H1 (cell line): ENCODE measurements at regions not wholly inside any gene's neighbourhood (a gene's known extent, or its start where the extent isn't known, plus 50 kb on each side); places are given as distances from the start of the nearest gene placed in this dataset.

Experiments used
- CTCF ChIA-PET: fragments of 300-600 bp; sonication (Branson Sonifier 250); formaldehyde crosslinking; loops from one replicate; lab custom pipeline; 2021; ENCODE audit not compliant: partially characterized antibody; lab: Charles Lee
- POLR2A ChIA-PET: fragments of 300-600 bp; sonication (Branson Sonifier 250); formaldehyde crosslinking; loops from one replicate; lab custom pipeline; 2021; ENCODE audit warnings: inconsistent platforms; ENCODE audit not compliant: partially characterized antibody; lab: Charles Lee
- DNase-seq, 2 experiments: peaks; one replicate each; pipeline versions ENCODE4 v3.0.0 to v3.0.0-alpha.2; 2010 to 2022; ENCODE audit warnings: low spot score in 2 of 2, low read depth in 1 of 2, mixed read lengths in 1 of 2
- FAIRE-seq: peaks from 2 replicates; lab custom pipeline; 2011; peaks lifted over from hg19 to GRCh38; lab: Jason Lieb, UNC
- H2AFZ ChIP-seq: 2 replicates; pipeline ENCODE4 v1.8.1; 2012; ENCODE audit warnings: low read length, inconsistent platforms
- H2AK5ac ChIP-seq: 2 replicates; pipeline ENCODE4 v1.6.1; 2013; ENCODE audit warnings: low read depth, low read length
- H2BK120ac ChIP-seq: replicated peaks from 2 replicates; pipeline ENCODE3; 2013; ENCODE audit warnings: low read depth, low read length, inconsistent platforms
- H2BK12ac ChIP-seq: 2 replicates; pipeline ENCODE4 v1.6.1; 2013; ENCODE audit warnings: low read depth, low read length
- H2BK15ac ChIP-seq: 2 replicates; pipeline ENCODE4 v1.6.1; 2013; ENCODE audit warnings: low read length
- H2BK20ac ChIP-seq: 2 replicates; pipeline ENCODE4 v1.6.1; 2013; ENCODE audit warnings: low read length
- H2BK5ac ChIP-seq: 2 replicates; pipeline ENCODE4 v1.6.1; 2013; ENCODE audit warnings: low read depth, low read length
- H3K14ac ChIP-seq: 2 replicates; pipeline ENCODE4 v1.6.1; 2013; ENCODE audit warnings: inconsistent platforms; ENCODE audit not compliant: insufficient read length
- H3K18ac ChIP-seq: 2 replicates; pipeline ENCODE4 v1.6.1; 2013; ENCODE audit warnings: low read length; ENCODE audit errors: extremely low read depth
- H3K23ac ChIP-seq: 2 replicates; pipeline ENCODE4 v1.6.1; 2013; ENCODE audit warnings: inconsistent platforms; ENCODE audit not compliant: insufficient read length
- H3K23me2 ChIP-seq: 2 replicates; pipeline ENCODE4 v1.6.1; 2013; ENCODE audit warnings: low read depth, low read length
- H3K27ac ChIP-seq: 2 replicates; pipeline ENCODE4 v1.6.1; 2011; ENCODE audit warnings: low read depth, low read length, inconsistent platforms
- H3K27me3 ChIP-seq, 4 experiments: replicated peaks in 1 of 4; 1 replicate in 1 of 4; 2 replicates in 3 of 4; pipeline versions ENCODE4 v1.6.1 to v1.8.1; 2011 to 2013; ENCODE audit warnings: low read length in 3 of 4, mild to moderate bottlenecking in 3 of 4, inconsistent platforms in 2 of 4, mixed read lengths in 2 of 4, moderate library complexity in 1 of 4; ENCODE audit not compliant: control insufficient read depth in 3 of 4, insufficient read depth in 3 of 4; ENCODE audit errors: extremely low read depth in 1 of 4
- H3K36me3 ChIP-seq, 4 experiments: 2 replicates each; pipeline versions ENCODE4 v1.6.1 to v1.8.1; 2011 to 2013; ENCODE audit warnings: mild to moderate bottlenecking in 4 of 4, low read length in 3 of 4, moderate library complexity in 2 of 4, control low read depth in 1 of 4, inconsistent platforms in 1 of 4; ENCODE audit not compliant: insufficient read depth in 4 of 4, control insufficient read depth in 2 of 4
- H3K4ac ChIP-seq: replicated peaks from 2 replicates; pipeline ENCODE3; 2013; ENCODE audit warnings: low read length, low read depth, mixed read lengths, inconsistent platforms; ENCODE audit not compliant: insufficient read length
- H3K4me1 ChIP-seq, 4 experiments: replicated peaks in 1 of 4; 1 replicate in 1 of 4; 2 replicates in 3 of 4; pipeline versions ENCODE4 v1.6.1 to v1.8.1; 2011 to 2013; ENCODE audit warnings: low read length in 3 of 4, inconsistent platforms in 2 of 4, mixed read lengths in 1 of 4; ENCODE audit not compliant: insufficient read depth in 4 of 4, control insufficient read depth in 3 of 4
- H3K4me2 ChIP-seq, 2 experiments: 2 replicates each; pipeline versions ENCODE4 v1.6.1 to v1.8.1; 2011 to 2013; ENCODE audit warnings: low read depth in 2 of 2, low read length in 2 of 2, control low read depth in 1 of 2, inconsistent platforms in 1 of 2, mild to moderate bottlenecking in 1 of 2; ENCODE audit not compliant: insufficient read depth in 1 of 2
- H3K4me3 ChIP-seq, 4 experiments: fragments of 200-600, 300-600 bp in 1 of 4; sonication (generic), shearing (Covaris generic), sonication (Bioruptor Twin) in 1 of 4; 2 replicates each; pipeline versions ENCODE4 v1.5.1 to v1.8.1; 2011 to 2016; ENCODE audit warnings: low read length in 4 of 4, low read depth in 3 of 4, control low read depth in 2 of 4, inconsistent platforms in 2 of 4, mild to moderate bottlenecking in 2 of 4, mixed read lengths in 1 of 4, moderate library complexity in 1 of 4; ENCODE audit not compliant: insufficient read depth in 2 of 4; ENCODE audit errors: extremely low read depth in 1 of 4
- H3K56ac ChIP-seq: replicated peaks from 2 replicates; pipeline ENCODE3; 2013; ENCODE audit warnings: low read depth, mild to moderate bottlenecking, mixed read lengths, low read length, inconsistent platforms; ENCODE audit not compliant: insufficient read length
- H3K79me1 ChIP-seq: 2 replicates; pipeline ENCODE4 v1.6.1; 2013; ENCODE audit warnings: low read depth, low read length, control low read depth
- H3K79me2 ChIP-seq, 2 experiments: 2 replicates each; pipeline versions ENCODE4 v1.6.1 to v1.8.1; 2012 to 2013; ENCODE audit warnings: low read length in 2 of 2, mild to moderate bottlenecking in 2 of 2, inconsistent platforms in 1 of 2; ENCODE audit not compliant: insufficient read depth in 2 of 2, control insufficient read depth in 1 of 2
- H3K9ac ChIP-seq, 4 experiments: replicated peaks in 1 of 4; 1 replicate in 1 of 4; 2 replicates in 3 of 4; pipeline versions ENCODE4 v1.6.1 to v1.8.1; 2011 to 2013; ENCODE audit warnings: low read depth in 3 of 4, low read length in 3 of 4, control low read depth in 2 of 4, mild to moderate bottlenecking in 2 of 4, moderate library complexity in 2 of 4, inconsistent platforms in 1 of 4; ENCODE audit errors: extremely low read depth in 1 of 4
- H3K9me3 ChIP-seq, 2 experiments: 2 replicates each; pipeline versions ENCODE4 v1.6.1 to v1.8.1; 2012 to 2013; ENCODE audit warnings: mild to moderate bottlenecking in 2 of 2, moderate library complexity in 2 of 2, control low read depth in 1 of 2, inconsistent platforms in 1 of 2, low read depth in 1 of 2, low read length in 1 of 2, mixed read lengths in 1 of 2; ENCODE audit not compliant: insufficient read depth in 2 of 2
- H4K20me1 ChIP-seq, 2 experiments: replicated peaks in 1 of 2; 2 replicates each; pipeline versions ENCODE3 to v1.8.1; 2011 to 2013; ENCODE audit warnings: inconsistent platforms in 2 of 2, low read length in 2 of 2, mild to moderate bottlenecking in 1 of 2; ENCODE audit not compliant: insufficient read depth in 2 of 2, control insufficient read depth in 1 of 2
- H4K5ac ChIP-seq: 2 replicates; pipeline ENCODE4 v1.6.1; 2013; ENCODE audit warnings: low read length, low read depth, mixed read lengths, inconsistent platforms; ENCODE audit not compliant: insufficient read length
- H4K8ac ChIP-seq: 2 replicates; pipeline ENCODE4 v1.8.0; 2013; ENCODE audit warnings: mild to moderate bottlenecking, moderate library complexity, low read length, inconsistent platforms; ENCODE audit not compliant: insufficient read depth; ENCODE audit errors: extremely low read depth
- H4K91ac ChIP-seq: replicated peaks from 2 replicates; pipeline ENCODE3; 2013; ENCODE audit warnings: low read length, mixed read lengths, inconsistent platforms; ENCODE audit not compliant: insufficient read length
- CBX8 ChIP-seq: fragments of 300-800, 300-1000 bp; sonication (generic); IDR thresholded peaks from 2 replicates; pipeline ENCODE4 v1.7.1; 2016; ENCODE audit warnings: low read depth, low read length, borderline replicate concordance
- MAX ChIP-seq: IDR thresholded peaks from 2 replicates; pipeline ENCODE4 v1.6.1; 2012; ENCODE audit warnings: inconsistent platforms
- NANOG ChIP-seq: IDR thresholded peaks from 2 replicates; pipeline ENCODE4 v1.6.1; 2011; ENCODE audit warnings: low read length, low read depth, mild to moderate bottlenecking, inconsistent platforms; ENCODE audit not compliant: insufficient read depth, poor library complexity, severe bottlenecking
- WGBS, 2 experiments: shearing (Covaris generic) in 1 of 2; methylation state at CpG; one replicate each; pipeline versions ENCODE4 v1.1.6 to v1.1.7; 2013 to 2015; ENCODE audit warnings: low lambda C conversion rate in 2 of 2, mixed read lengths in 2 of 2, inconsistent platforms in 1 of 2, low coverage in 1 of 2, missing lambda C conversion rate in 1 of 2; ENCODE audit not compliant: insufficient replicate concordance in 2 of 2, insufficient coverage in 1 of 2, insufficient read length in 1 of 2; ENCODE audit errors: extremely low coverage in 1 of 2, missing lambda C conversion rate in 1 of 2; 5-methylcytosine and 5-hydroxymethylcytosine counted together

- CTCF ChIA-PET = no interaction called here
- H3K4ac ChIP-seq = no peak overlapping the region
- H2BK20ac ChIP-seq = no peak overlapping the region
- H3K79me1 ChIP-seq = no peaks in the 10 kb centered on the region
- no peak overlapping the region for H3K9ac ChIP-seq
- no peak overlapping the region for H2AK5ac ChIP-seq
- H3K23me2 ChIP-seq = no peaks in the 10 kb centered on the region
- no peak overlapping the region for H4K91ac ChIP-seq
- no peak overlapping the region for H3K14ac ChIP-seq
- POLR2A ChIA-PET = no interaction called here
- no peaks in the 10 kb centered on the region for H3K4me1 ChIP-seq
- H2AFZ ChIP-seq = no peak overlapping the region
- H2BK5ac ChIP-seq = no peak overlapping the region
- DNase-seq (no peak), FAIRE-seq (no peak)
- H3K4me3 ChIP-seq = no peak overlapping the region
- H2BK120ac ChIP-seq = no peak overlapping the region
- WGBS, 2 experiments = 85% methylated on average over 2 of the region's 2 CpGs; no CpG with 5 or more reads in 1 of the 2 experiments
- H3K27me3 ChIP-seq = no peaks in the 10 kb centered on the region
- H3K36me3 ChIP-seq = peaks cover 0 to 3% (median 0%) of the 10 kb centered on the region in 4 experiments; a peak in 1 of 8 replicates
- H4K5ac ChIP-seq = no peak overlapping the region
- H3K18ac ChIP-seq = no peak overlapping the region
- H2BK12ac ChIP-seq = no peak overlapping the region
- H3K4me2 ChIP-seq = no peak overlapping the region
- no peak overlapping the region for H4K8ac ChIP-seq
- peaks cover 16 to 17% of the 10 kb centered on the region in 2 experiments for H3K9me3 ChIP-seq
- H3K56ac ChIP-seq = no peak overlapping the region
- H3K79me2 ChIP-seq = no peaks in the 10 kb centered on the region
- no peak overlapping the region for H3K23ac ChIP-seq
- H4K20me1 ChIP-seq = no peaks in the 10 kb centered on the region
- H3K27ac ChIP-seq = no peak overlapping the region
- TF ChIP-seq CBX8 = no peak
- TF ChIP-seq NANOG = no peak
- TF ChIP-seq MAX = no peak
- H2BK15ac ChIP-seq = no peak overlapping the region
These were observed 333.6 kb downstream of the DLEU7 start for GRCh38 chr13:50509771-50510441.
